ENCODE measurements at regions not wholly inside any gene's neighbourhood (a gene's known extent, or its start where the extent isn't known, plus 50 kb on each side); places are given as distances from the start of the nearest gene placed in this dataset.
"Not testable (repeated sequence)": the region's sequence is repeated elsewhere in the genome, so short reads cannot be mapped to it uniquely, and the experiment has no call there.

GRCh38 chr17:16873174-16874035 lies 98.5 kb downstream of the TNFRSF13B start:
- ATAC-seq (peak; percentile 66), DNase-seq (ENCODE audit: low spot score in 2 of 2) (peak; percentile 29 to 69)
- Mint-ChIP-seq H3K9me3 (no peaks in the 10 kb centered on the region), H3K4me3 (no peak overlapping the region), H3K27ac (no peak overlapping the region), H3K4me1 (no peaks in the 10 kb centered on the region), H3K36me3 (no peaks in the 10 kb centered on the region)

- Mint-ChIP-seq H3K27ac (no peak overlapping the region), H3K36me3 (no peaks in the 10 kb centered on the region), H3K9me3 (no peaks in the 10 kb centered on the region), H3K4me3 (no peak overlapping the region), H3K4me1 (no peaks in the 10 kb centered on the region)
- DNase-seq (ENCODE audit: low spot score in 2 of 2): no peak
- no peak for ATAC-seq
These were observed 99.4 kb downstream of the TNFRSF13B start for GRCh38 chr17:16872351-16873173.

DNA sequence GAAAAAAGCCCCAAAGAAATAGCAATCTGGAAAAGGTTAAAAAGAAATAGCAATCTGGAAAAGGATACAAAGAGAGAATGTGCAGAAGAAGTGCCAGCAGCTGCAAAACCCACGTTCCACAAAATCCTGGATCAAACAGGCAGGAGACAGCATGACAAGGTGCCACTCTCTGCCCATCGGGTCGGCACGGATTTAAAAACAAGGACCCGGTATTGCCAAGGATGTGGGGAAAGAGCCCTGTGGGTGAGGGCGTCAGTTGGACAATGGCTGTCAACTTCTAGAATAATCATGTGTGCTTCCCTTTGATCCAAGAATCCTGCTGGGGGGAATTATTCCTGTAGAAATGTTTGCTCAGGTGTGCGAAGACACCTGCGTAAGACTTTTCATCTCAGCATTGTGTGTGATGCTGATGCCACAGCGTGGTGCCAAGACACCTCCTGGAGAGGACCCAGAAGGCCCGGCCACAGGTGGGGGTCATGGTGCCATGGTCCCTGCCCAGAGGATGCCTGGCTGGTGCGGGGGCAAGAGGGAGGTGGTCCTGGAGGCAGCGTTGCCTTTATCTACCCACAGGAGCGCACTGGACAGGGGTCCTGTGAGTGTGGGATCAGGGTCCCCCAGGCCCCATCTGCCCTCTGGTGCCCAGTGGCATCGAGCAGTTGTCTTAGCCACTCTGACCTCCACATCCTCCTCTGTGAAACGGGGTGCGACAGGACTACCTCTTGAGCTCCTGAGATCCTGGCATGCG lies 100.3 kb downstream of the TNFRSF13B start:
- ATAC-seq; H3K4me3 Mint-ChIP-seq; H3K9me3 Mint-ChIP-seq; H3K4me1 Mint-ChIP-seq; H3K27ac Mint-ChIP-seq; H3K36me3 Mint-ChIP-seq; DNase-seq (ENCODE audit: low spot score in 2 of 2): not testable (repeated sequence)

- no peak for DNase-seq (ENCODE audit: low spot score in 2 of 2)
- ATAC-seq: no peak
- H3K9me3 Mint-ChIP-seq: no peaks in the 10 kb centered on the region
- no peak overlapping the region for H3K27ac Mint-ChIP-seq
- H3K4me1 Mint-ChIP-seq: no peaks in the 10 kb centered on the region
- H3K4me3 Mint-ChIP-seq: no peak overlapping the region
- H3K36me3 Mint-ChIP-seq: no peaks in the 10 kb centered on the region
These were observed 101.4 kb downstream of the TNFRSF13B start for GRCh38 chr17:16870253-16871245.

DNA sequence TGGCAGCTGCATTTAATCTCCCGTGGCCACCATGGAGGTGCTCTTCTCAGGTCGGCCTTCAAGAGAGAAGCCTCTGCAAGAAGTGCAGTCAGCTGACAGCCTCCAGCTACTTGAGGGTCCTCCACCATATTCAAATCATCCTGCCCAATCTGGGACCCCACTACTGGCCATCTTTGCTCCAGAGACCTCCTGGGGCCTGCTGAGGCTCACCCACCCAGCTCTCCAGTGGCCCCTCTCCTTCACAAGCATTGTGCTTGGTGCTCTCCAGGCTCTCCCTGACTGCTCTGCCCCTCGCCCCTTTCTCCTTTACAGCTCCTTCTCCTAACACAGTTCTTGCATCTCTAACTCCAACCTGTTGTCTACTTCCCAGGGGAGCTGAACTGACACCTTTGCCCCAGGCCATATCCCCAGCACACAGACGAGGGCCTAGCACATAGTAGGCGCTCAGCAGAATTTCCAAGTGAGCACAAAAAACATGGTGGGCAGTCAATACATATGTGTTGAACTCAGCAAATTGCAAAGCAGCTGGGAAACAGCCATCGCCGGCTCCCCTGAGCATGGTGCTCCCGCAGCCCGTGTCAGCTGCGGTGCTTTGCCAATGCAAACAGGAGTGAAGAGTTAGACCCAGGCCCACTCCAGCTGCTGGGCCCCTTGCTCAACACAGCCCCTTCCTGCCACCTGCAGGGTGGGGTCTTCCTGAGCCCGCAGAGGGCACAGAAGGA lies 102.2 kb downstream of the TNFRSF13B start:
- not testable (repeated sequence) for ATAC-seq; H3K9me3 Mint-ChIP-seq; H3K4me1 Mint-ChIP-seq; H3K36me3 Mint-ChIP-seq; H3K4me3 Mint-ChIP-seq; H3K27ac Mint-ChIP-seq; DNase-seq (ENCODE audit: low spot score in 2 of 2)

- H3K36me3 Mint-ChIP-seq; ATAC-seq; H3K4me3 Mint-ChIP-seq; H3K9me3 Mint-ChIP-seq; H3K4me1 Mint-ChIP-seq; H3K27ac Mint-ChIP-seq; DNase-seq (ENCODE audit: low spot score in 2 of 2): not testable (repeated sequence)
These were observed 103.3 kb downstream of the TNFRSF13B start for GRCh38 chr17:16868616-16869015.

- not testable (repeated sequence) for H3K9me3 Mint-ChIP-seq; ATAC-seq; H3K36me3 Mint-ChIP-seq; H3K4me3 Mint-ChIP-seq; H3K4me1 Mint-ChIP-seq; DNase-seq (ENCODE audit: low spot score in 2 of 2); H3K27ac Mint-ChIP-seq
These were observed 104.4 kb downstream of the TNFRSF13B start for GRCh38 chr17:16867545-16867944.

GRCh38 chr17:16866841-16867240 lies 105.1 kb downstream of the TNFRSF13B start:
- H3K27ac Mint-ChIP-seq; H3K4me1 Mint-ChIP-seq; H3K9me3 Mint-ChIP-seq; H3K4me3 Mint-ChIP-seq; H3K36me3 Mint-ChIP-seq; ATAC-seq; DNase-seq (ENCODE audit: low spot score in 2 of 2): not testable (repeated sequence)

DNA sequence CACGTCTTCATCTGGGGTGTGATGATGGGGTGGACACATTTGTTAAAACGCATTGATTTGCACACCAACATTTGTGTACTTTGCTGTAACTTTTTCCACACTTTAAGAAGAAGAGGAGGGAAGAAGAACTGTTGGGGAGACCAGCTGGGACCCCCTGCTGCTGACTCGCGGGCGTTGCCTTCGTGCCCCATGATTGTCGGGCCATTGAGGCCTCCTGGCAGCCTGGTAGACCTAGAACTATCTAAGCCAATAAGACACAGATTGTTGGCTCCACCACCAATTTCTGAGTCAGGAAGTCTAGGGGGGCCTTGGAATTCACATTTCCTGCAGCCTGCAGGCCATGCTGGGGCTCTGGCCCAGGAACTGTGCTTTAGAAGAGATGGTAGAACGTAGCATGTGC lies 105.5 kb downstream of the TNFRSF13B start:
- Mint-ChIP-seq H3K9me3 (no peaks in the 10 kb centered on the region), H3K36me3 (no peaks in the 10 kb centered on the region), H3K27ac (no peak overlapping the region), H3K4me1 (no peaks in the 10 kb centered on the region), H3K4me3 (no peak overlapping the region)
- ATAC-seq (no peak), DNase-seq (ENCODE audit: low spot score in 2 of 2) (no peak)

- DNase-seq (ENCODE audit: low spot score in 2 of 2); H3K4me1 Mint-ChIP-seq; ATAC-seq; H3K36me3 Mint-ChIP-seq; H3K4me3 Mint-ChIP-seq; H3K9me3 Mint-ChIP-seq; H3K27ac Mint-ChIP-seq: not testable (repeated sequence)
These were observed 106.2 kb downstream of the TNFRSF13B start for GRCh38 chr17:16865704-16866103.

- ATAC-seq: peak; percentile 47
- H3K9me3 Mint-ChIP-seq; H3K4me3 Mint-ChIP-seq; H3K4me1 Mint-ChIP-seq; H3K27ac Mint-ChIP-seq; DNase-seq (ENCODE audit: low spot score in 2 of 2); H3K36me3 Mint-ChIP-seq: not testable (repeated sequence)
These were observed 106.8 kb downstream of the TNFRSF13B start for GRCh38 chr17:16865077-16865613.

GRCh38 chr17:16864462-16865076 lies 107.3 kb downstream of the TNFRSF13B start:
- H3K4me3 Mint-ChIP-seq; ATAC-seq; H3K4me1 Mint-ChIP-seq; H3K9me3 Mint-ChIP-seq; H3K36me3 Mint-ChIP-seq; DNase-seq (ENCODE audit: low spot score in 2 of 2); H3K27ac Mint-ChIP-seq: not testable (repeated sequence)

DNA sequence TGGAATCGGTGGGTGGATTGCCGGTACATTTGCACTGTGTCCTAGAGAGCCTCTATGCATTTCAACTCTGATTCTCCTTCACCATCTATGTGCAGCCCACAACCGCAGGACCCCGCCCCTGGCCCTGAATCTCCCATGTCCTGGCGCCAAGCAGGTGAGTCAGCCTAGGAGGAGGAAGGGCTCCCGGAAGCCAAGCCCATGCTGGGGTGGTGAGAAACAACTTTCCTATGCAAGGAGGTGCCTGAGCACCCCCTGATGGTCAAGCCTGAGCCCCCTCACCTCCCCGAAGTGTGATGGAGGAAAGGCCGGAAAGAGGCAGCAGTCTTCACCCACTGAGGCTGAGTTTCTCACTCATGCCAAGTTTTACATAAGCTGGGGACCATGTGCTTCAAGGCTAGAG lies 110.8 kb downstream of the TNFRSF13B start:
- H3K36me3 Mint-ChIP-seq; H3K9me3 Mint-ChIP-seq; H3K27ac Mint-ChIP-seq; DNase-seq (ENCODE audit: low spot score in 2 of 2); ATAC-seq; H3K4me1 Mint-ChIP-seq; H3K4me3 Mint-ChIP-seq: not testable (repeated sequence)
